Neutrophil (primary cell): ENCODE measurements at regions not wholly inside any gene's neighbourhood (a gene's known extent, or its start where the extent isn't known, plus 50 kb on each side); places are given as distances from the start of the nearest gene placed in this dataset.

Experiments
- H3K27ac ChIP-seq: fragments of 200-600 bp; sonication (generic); 2 replicates; pipeline ENCODE4 v1.5.1; 2016; ENCODE audit warnings: mild to moderate bottlenecking, moderate library complexity
- H3K27me3 ChIP-seq: fragments of 200-600 bp; sonication (generic); 2 replicates; pipeline ENCODE4 v1.6.0; 2016; ENCODE audit warnings: mild to moderate bottlenecking
- H3K36me3 ChIP-seq: fragments of 200-600 bp; sonication (generic); 2 replicates; pipeline ENCODE4 v1.5.1; 2017
- H3K4me1 ChIP-seq, 2 experiments: fragments of 200-600 bp in 1 of 2; sonication (generic) in 1 of 2; 1 replicate in 1 of 2; 2 replicates in 1 of 2; pipeline versions ENCODE4 v1.5.1 to v1.6.1; 2013 to 2016; ENCODE audit warnings: low read depth in 1 of 2, low read length in 1 of 2, mild to moderate bottlenecking in 1 of 2, moderate library complexity in 1 of 2; ENCODE audit not compliant: control insufficient read depth in 1 of 2, insufficient read depth in 1 of 2
- H3K4me3 ChIP-seq, 2 experiments: fragments of 200-600 bp in 1 of 2; sonication (generic) in 1 of 2; 1 replicate in 1 of 2; 2 replicates in 1 of 2; pipeline ENCODE4 v1.5.1; 2013 to 2016; ENCODE audit warnings: low read depth in 1 of 2, low read length in 1 of 2, mild to moderate bottlenecking in 1 of 2, moderate library complexity in 1 of 2
- H3K9me3 ChIP-seq: fragments of 200-600 bp; sonication (generic); 2 replicates; pipeline ENCODE4 v1.5.1; 2016
- TF ChIP-seq, protein P1 (sequence below): fragments of 200-600 bp; sonication (generic); IDR thresholded peaks from 2 replicates; pipeline ENCODE4 v1.5.1; 2016; ENCODE audit warnings: antibody characterized with exemption

DNA sequence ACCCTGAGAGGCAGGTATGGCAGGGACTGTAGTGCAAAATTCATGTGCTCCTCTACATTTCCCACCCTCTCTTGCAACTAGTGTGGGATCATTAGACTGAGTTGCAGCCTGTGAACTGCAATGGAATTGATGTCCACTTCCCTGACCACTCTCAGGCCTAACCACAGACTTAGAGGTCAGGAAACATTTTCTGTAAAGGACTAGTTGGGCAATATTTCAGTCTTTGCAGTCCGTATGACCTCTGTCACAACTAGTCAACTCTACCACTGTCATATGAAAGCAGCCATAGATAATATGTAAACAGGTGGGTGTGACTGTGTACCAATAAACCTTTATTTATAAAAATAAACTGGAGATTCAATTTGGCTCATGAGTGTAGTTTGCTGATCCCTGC lies 134.4 kb upstream of the TOP1 start:
- Histone ChIP-seq H3K4me3 (peak overlapping the region in 1 of 2 experiments; percentile 3), H3K9me3 (no peaks in the 10 kb centered on the region), H3K4me1 (peaks cover 60 to 65% of the 10 kb centered on the region in 2 experiments), H3K27me3 (no peaks in the 10 kb centered on the region), H3K27ac (peak overlapping the region; percentile 81), H3K36me3 (no peaks in the 10 kb centered on the region)
- TF ChIP-seq, protein P1, sequence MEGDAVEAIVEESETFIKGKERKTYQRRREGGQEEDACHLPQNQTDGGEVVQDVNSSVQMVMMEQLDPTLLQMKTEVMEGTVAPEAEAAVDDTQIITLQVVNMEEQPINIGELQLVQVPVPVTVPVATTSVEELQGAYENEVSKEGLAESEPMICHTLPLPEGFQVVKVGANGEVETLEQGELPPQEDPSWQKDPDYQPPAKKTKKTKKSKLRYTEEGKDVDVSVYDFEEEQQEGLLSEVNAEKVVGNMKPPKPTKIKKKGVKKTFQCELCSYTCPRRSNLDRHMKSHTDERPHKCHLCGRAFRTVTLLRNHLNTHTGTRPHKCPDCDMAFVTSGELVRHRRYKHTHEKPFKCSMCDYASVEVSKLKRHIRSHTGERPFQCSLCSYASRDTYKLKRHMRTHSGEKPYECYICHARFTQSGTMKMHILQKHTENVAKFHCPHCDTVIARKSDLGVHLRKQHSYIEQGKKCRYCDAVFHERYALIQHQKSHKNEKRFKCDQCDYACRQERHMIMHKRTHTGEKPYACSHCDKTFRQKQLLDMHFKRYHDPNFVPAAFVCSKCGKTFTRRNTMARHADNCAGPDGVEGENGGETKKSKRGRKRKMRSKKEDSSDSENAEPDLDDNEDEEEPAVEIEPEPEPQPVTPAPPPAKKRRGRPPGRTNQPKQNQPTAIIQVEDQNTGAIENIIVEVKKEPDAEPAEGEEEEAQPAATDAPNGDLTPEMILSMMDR, result no peak

DNA sequence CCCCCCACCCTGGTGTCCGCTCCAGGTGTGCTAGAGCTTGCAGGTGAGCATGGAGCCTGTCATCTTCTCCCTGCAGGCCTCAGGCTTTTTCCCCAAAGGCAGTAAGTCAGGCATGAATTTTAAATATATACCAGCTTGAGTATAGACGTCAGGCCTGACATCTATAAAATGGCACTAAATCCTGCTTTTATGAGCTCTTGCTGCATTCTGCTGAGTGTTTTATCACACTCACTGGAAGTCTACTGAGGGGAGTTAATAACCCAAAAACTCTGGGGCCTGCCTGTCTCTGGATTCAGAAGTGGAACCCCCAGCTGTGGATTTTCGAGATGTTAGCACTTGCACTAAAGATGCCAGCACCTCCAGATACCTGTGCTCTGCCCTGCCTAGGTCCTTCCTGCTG lies 133.4 kb upstream of the TOP1 start:
- peak overlapping the region; percentile 81 for H3K27ac ChIP-seq
- TF ChIP-seq, protein P1, result no peak
- peak overlapping the region in 1 of 2 experiments; percentile 3 for H3K4me3 ChIP-seq
- peaks cover 53 to 64% of the 10 kb centered on the region in 2 experiments for H3K4me1 ChIP-seq
- no peaks in the 10 kb centered on the region for H3K36me3 ChIP-seq
- no peaks in the 10 kb centered on the region for H3K27me3 ChIP-seq
- no peaks in the 10 kb centered on the region for H3K9me3 ChIP-seq

DNA sequence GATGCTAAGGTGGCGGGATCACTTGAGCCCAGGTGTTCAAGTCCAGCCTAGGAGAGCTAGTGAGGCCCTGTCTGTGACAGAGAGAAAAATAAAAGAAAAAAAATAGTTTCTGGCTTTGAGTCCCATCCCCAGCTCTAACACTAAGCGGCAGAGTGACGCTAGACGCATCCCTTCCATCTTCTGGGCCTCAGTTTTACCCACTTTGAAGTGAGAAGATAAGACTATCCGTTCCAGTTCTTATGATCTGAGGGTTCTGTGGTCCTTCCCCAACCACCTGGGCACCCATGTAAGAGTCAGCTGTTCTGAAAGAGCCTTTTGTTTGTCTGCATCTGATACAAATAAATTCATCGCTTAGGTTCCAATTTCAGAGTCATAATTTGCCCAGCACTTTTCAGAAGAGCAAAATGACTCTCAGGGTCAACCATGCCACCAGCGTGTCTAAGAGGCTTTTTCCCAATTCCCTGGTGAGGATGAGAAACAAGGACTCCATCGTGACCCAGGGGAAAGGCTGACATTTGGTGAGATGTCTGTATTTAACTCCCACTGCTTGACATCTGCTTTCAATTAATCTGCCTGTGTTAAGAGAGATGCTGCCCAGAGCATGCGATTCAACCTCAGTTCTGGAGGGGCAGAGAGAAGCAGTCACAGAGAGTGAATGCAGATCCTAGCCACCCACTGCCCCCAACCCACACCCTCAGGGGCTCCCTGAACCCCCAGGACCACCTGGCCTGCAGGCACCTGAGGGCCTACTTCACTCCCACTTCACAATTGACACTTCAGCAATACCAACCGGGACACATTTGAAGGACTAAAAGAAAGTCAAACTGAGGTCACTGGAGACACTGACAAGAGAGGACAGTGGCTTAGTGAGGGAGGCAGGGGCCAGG lies 131.6 kb upstream of the TOP1 start:
- Histone ChIP-seq H3K4me3 (no peak overlapping the region), H3K4me1 (peaks cover 44 to 55% of the 10 kb centered on the region in 2 experiments), H3K27me3 (no peaks in the 10 kb centered on the region), H3K36me3 (no peaks in the 10 kb centered on the region), H3K27ac (no peak overlapping the region), H3K9me3 (no peaks in the 10 kb centered on the region)
- TF ChIP-seq, protein P1, result no peak

DNA sequence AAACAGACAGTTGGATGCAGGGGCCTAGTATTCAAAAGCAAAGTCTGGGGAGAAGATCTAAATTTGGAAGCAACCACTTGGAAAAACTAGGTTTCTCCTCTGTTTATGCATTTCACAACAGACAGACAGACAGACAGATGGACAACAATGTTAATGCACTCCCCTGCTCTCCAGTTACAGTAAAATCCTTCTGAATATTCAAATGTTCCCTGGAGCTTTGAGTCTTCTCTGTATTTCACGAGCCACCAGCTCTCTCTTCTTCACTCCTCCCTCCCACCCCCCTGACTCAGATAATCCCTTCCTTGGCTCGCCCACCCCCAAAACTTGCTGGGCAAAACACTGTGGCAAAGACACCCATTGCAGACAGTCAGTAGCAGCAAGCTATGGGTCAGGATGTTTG lies 129.3 kb upstream of the TOP1 start:
- H3K4me1 ChIP-seq, result peaks cover 21 to 33% of the 10 kb centered on the region in 2 experiments
- TF ChIP-seq, protein P1, result no peak
- no peak overlapping the region for H3K4me3 ChIP-seq
- H3K36me3 ChIP-seq, result no peaks in the 10 kb centered on the region
- no peak overlapping the region for H3K27ac ChIP-seq
- H3K27me3 ChIP-seq, result no peaks in the 10 kb centered on the region
- no peaks in the 10 kb centered on the region for H3K9me3 ChIP-seq

DNA sequence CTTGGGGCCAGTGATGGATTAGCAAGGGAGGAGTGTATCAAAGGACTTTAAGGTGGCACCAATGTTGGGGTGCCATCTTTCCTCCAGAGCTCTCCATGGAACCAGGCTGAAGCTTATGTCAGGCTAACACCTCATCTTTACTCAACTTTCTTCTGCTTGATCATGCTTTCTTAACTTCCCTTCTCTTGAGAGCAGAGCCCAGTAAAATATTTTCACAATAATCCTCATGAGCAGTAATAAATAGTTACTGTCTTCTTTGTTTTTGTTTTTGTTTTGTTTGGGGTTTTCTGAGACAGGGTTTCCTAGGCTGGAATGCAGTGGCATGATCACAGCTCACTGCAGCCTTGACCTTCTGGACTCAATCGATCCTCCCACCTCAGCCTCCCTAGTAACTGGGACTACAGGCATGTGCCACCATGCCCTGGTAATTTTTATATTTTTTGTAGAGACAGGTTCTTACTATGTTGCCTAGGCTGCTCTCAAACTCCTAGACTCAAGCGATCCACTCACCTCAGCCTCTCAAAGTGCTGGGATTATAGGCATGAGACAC lies 127.9 kb upstream of the TOP1 start:
- no peaks in the 10 kb centered on the region for H3K9me3 ChIP-seq
- TF ChIP-seq, protein P1, result no peak
- no peaks in the 10 kb centered on the region for H3K36me3 ChIP-seq
- peak overlapping the region; percentile 66 for H3K27ac ChIP-seq
- peaks cover 12 to 33% of the 10 kb centered on the region in 2 experiments for H3K4me1 ChIP-seq
- H3K27me3 ChIP-seq, result no peaks in the 10 kb centered on the region
- no peak overlapping the region for H3K4me3 ChIP-seq
